WTC11 (cell line): ENCODE measurements at regions not wholly inside any gene's neighbourhood (a gene's known extent, or its start where the extent isn't known, plus 50 kb on each side); places are given as distances from the start of the nearest gene placed in this dataset.

ENCODE experiments used
- JUN ChIP-seq: sonication (generic); formaldehyde crosslinking; IDR thresholded peaks from 2 replicates; pipeline ENCODE4 v1.8.0; 2023; ENCODE audit warnings: mild to moderate bottlenecking, missing genetic modification reagents
- NFE2L1 ChIP-seq: sonication (generic); formaldehyde crosslinking; IDR thresholded peaks from 2 replicates; pipeline ENCODE4 v1.8.1; 2023; ENCODE audit warnings: missing genetic modification reagents
- NFYB ChIP-seq: sonication (generic); formaldehyde crosslinking; conservative IDR thresholded peaks from 2 replicates; pipeline ENCODE4 v1.8.0; 2022; ENCODE audit warnings: low read depth, missing genetic modification reagents
- NR2C2 ChIP-seq: sonication (generic); formaldehyde crosslinking; IDR thresholded peaks from 2 replicates; pipeline ENCODE4 v1.8.0; 2022; ENCODE audit warnings: mild to moderate bottlenecking, missing genetic modification reagents
- ZNF138 ChIP-seq: sonication (generic); formaldehyde crosslinking; conservative IDR thresholded peaks from 2 replicates; pipeline ENCODE4 v1.8.1; 2022; ENCODE audit warnings: mild to moderate bottlenecking, moderate library complexity, missing genetic modification reagents
- TF ChIP-seq, protein P1 (sequence below): sonication (generic); formaldehyde crosslinking; IDR thresholded peaks from 2 replicates; pipeline ENCODE4 v1.8.1; 2022; ENCODE audit warnings: mild to moderate bottlenecking, moderate library complexity, missing genetic modification reagents
- TF ChIP-seq, protein P2 (sequence below): fragments of 200-600 bp; IDR thresholded peaks from 2 replicates; pipeline ENCODE4 v1.8.0; 2022; ENCODE audit warnings: antibody characterized with exemption
- TF ChIP-seq, protein P3 (sequence below): sonication (generic); formaldehyde crosslinking; IDR thresholded peaks from 2 replicates; pipeline ENCODE4 v1.8.1; 2022; ENCODE audit warnings: low read depth, missing genetic modification reagents, borderline replicate concordance

DNA sequence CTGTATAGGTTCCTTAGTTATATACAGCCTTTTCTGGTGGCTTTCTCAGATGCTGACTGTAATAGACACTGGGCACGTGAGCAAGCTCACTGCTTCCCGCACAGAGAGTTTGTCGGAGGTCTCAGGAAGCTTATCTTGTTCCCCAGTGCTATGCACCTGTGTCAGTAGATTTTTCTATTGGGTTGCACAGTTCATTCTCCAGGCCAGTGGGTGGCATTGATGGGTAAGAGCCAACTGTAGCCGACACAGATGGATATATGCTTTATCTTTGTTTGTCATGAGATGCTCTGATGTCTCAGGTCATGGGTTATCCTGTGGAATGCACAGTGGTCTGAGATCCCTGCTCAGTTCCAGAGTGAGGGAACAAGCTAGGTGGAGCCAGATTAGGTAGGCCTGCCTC lies 293.0 kb downstream of the GRB14 start:
- TF ChIP-seq, protein P1, sequence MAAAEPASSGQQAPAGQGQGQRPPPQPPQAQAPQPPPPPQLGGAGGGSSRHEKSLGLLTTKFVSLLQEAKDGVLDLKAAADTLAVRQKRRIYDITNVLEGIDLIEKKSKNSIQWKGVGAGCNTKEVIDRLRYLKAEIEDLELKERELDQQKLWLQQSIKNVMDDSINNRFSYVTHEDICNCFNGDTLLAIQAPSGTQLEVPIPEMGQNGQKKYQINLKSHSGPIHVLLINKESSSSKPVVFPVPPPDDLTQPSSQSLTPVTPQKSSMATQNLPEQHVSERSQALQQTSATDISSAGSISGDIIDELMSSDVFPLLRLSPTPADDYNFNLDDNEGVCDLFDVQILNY (CRISPR knock-in tag): no peak
- TF ChIP-seq, protein P2, sequence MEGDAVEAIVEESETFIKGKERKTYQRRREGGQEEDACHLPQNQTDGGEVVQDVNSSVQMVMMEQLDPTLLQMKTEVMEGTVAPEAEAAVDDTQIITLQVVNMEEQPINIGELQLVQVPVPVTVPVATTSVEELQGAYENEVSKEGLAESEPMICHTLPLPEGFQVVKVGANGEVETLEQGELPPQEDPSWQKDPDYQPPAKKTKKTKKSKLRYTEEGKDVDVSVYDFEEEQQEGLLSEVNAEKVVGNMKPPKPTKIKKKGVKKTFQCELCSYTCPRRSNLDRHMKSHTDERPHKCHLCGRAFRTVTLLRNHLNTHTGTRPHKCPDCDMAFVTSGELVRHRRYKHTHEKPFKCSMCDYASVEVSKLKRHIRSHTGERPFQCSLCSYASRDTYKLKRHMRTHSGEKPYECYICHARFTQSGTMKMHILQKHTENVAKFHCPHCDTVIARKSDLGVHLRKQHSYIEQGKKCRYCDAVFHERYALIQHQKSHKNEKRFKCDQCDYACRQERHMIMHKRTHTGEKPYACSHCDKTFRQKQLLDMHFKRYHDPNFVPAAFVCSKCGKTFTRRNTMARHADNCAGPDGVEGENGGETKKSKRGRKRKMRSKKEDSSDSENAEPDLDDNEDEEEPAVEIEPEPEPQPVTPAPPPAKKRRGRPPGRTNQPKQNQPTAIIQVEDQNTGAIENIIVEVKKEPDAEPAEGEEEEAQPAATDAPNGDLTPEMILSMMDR: no peak
- TF ChIP-seq NFE2L1 (CRISPR knock-in tag) (no peak), NFYB (CRISPR knock-in tag) (no peak), NR2C2 (CRISPR knock-in tag) (no peak), JUN (CRISPR knock-in tag) (no peak), ZNF138 (no peak)
- TF ChIP-seq, protein P3, sequence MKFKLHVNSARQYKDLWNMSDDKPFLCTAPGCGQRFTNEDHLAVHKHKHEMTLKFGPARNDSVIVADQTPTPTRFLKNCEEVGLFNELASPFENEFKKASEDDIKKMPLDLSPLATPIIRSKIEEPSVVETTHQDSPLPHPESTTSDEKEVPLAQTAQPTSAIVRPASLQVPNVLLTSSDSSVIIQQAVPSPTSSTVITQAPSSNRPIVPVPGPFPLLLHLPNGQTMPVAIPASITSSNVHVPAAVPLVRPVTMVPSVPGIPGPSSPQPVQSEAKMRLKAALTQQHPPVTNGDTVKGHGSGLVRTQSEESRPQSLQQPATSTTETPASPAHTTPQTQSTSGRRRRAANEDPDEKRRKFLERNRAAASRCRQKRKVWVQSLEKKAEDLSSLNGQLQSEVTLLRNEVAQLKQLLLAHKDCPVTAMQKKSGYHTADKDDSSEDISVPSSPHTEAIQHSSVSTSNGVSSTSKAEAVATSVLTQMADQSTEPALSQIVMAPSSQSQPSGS (CRISPR knock-in tag): no peak
